DND-41 (cell line): ENCODE measurements at regions not wholly inside any gene's neighbourhood (a gene's known extent, or its start where the extent isn't known, plus 50 kb on each side); places are given as distances from the start of the nearest gene placed in this dataset.

Experiments used
- ATAC-seq: fragments of 200-7000 bp; cut with Tn5 transposase; 3 replicates; pipeline ENCODE4 v1.9.1; 2021; ENCODE audit warnings: low read depth; ENCODE audit not compliant: insufficient read depth
- DNase-seq: peaks from one replicate; pipeline ENCODE4 v3.0.0-alpha.2; 2020
- H2AFZ ChIP-seq: 2 replicates; pipeline ENCODE4 v1.6.0; 2012; ENCODE audit warnings: low read depth, low read length
- H3K27ac ChIP-seq: 2 replicates; pipeline ENCODE4 v1.5.1; 2012; ENCODE audit warnings: low read length, inconsistent platforms
- H3K27me3 ChIP-seq: fragments of 200-600 bp; sonication (generic); 2 replicates; pipeline ENCODE4 v1.6.0; 2012; ENCODE audit warnings: low read length, mild to moderate bottlenecking, inconsistent platforms; ENCODE audit not compliant: insufficient read depth, poor library complexity
- H3K36me3 ChIP-seq: 2 replicates; pipeline ENCODE4 v1.5.1; 2012; ENCODE audit warnings: low read length, inconsistent platforms; ENCODE audit not compliant: insufficient read depth
- H3K4me1 ChIP-seq: 2 replicates; pipeline ENCODE4 v1.5.1; 2012; ENCODE audit warnings: mild to moderate bottlenecking, low read length; ENCODE audit not compliant: insufficient read depth
- H3K4me2 ChIP-seq: 2 replicates; pipeline ENCODE4 v1.6.0; 2012; ENCODE audit warnings: mild to moderate bottlenecking, moderate library complexity, low read length, inconsistent platforms; ENCODE audit not compliant: insufficient read depth
- H3K4me3 ChIP-seq, 2 experiments: fragments of 200-600 bp in 1 of 2; shearing (Covaris generic) in 1 of 2; 2 replicates each; pipeline ENCODE4 v1.5.1; 2012 to 2016; ENCODE audit warnings: inconsistent platforms in 2 of 2, low read length in 2 of 2, mild to moderate bottlenecking in 2 of 2, low read depth in 1 of 2, moderate library complexity in 1 of 2
- H3K79me2 ChIP-seq: 2 replicates; pipeline ENCODE4 v1.6.0; 2012; ENCODE audit warnings: low read length, inconsistent platforms; ENCODE audit not compliant: insufficient read depth
- H3K9ac ChIP-seq: 2 replicates; pipeline ENCODE4 v1.6.0; 2012; ENCODE audit warnings: low read depth, mild to moderate bottlenecking, inconsistent platforms, low read length, moderate library complexity
- H3K9me3 ChIP-seq: 2 replicates; pipeline ENCODE4 v1.5.1; 2012; ENCODE audit warnings: low read length, moderate library complexity, mild to moderate bottlenecking, inconsistent platforms; ENCODE audit not compliant: insufficient read depth, severe bottlenecking
- H4K20me1 ChIP-seq: 2 replicates; pipeline ENCODE4 v1.6.0; 2012; ENCODE audit warnings: low read length; ENCODE audit not compliant: insufficient read depth
- EZH2 ChIP-seq: IDR thresholded peaks from 3 replicates; pipeline ENCODE4 v1.6.1; 2012; ENCODE audit warnings: borderline replicate concordance, low read depth, mild to moderate bottlenecking, moderate library complexity, low read length, inconsistent platforms; ENCODE audit not compliant: severe bottlenecking
- TF ChIP-seq, protein P1 (sequence below): IDR thresholded peaks from 2 replicates; pipeline ENCODE4 v1.5.1; 2012; ENCODE audit warnings: borderline replicate concordance, low read length, moderate library complexity, mild to moderate bottlenecking; ENCODE audit not compliant: poor library complexity, severe bottlenecking; ENCODE audit errors: extremely low read depth

DNA sequence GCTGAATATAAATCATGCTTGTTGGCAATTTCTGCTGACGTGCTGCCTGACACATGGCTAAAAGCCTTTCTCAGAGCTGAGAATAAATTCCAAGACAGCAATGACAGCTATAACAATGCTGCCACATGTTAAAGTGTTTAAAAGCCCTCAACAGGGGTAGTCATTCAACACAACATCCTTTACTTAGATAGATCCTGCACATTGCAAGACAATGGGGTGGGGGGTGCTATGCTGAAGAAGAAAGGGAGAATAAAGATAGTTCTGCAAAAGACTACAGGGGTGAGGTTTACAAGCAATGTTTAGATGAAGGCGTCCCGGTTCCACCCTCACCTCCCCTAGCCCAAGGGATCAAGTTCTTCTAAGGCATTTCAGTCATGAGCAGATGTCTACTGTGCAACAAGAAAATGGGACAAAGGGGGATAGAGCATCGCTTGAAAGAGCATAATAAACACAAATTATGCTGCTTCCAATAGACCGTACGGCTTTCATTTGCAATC is 291.0 kb upstream of the ACVR2A start:
- TF ChIP-seq EZH2: no peak
- TF ChIP-seq, protein P1, sequence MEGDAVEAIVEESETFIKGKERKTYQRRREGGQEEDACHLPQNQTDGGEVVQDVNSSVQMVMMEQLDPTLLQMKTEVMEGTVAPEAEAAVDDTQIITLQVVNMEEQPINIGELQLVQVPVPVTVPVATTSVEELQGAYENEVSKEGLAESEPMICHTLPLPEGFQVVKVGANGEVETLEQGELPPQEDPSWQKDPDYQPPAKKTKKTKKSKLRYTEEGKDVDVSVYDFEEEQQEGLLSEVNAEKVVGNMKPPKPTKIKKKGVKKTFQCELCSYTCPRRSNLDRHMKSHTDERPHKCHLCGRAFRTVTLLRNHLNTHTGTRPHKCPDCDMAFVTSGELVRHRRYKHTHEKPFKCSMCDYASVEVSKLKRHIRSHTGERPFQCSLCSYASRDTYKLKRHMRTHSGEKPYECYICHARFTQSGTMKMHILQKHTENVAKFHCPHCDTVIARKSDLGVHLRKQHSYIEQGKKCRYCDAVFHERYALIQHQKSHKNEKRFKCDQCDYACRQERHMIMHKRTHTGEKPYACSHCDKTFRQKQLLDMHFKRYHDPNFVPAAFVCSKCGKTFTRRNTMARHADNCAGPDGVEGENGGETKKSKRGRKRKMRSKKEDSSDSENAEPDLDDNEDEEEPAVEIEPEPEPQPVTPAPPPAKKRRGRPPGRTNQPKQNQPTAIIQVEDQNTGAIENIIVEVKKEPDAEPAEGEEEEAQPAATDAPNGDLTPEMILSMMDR: no peak
- H3K4me2 ChIP-seq: no peak overlapping the region
- H3K9ac ChIP-seq: no peak overlapping the region
- H3K79me2 ChIP-seq: no peaks in the 10 kb centered on the region
- H3K4me3 ChIP-seq: no peak overlapping the region
- no peak for DNase-seq
- no peaks in the 10 kb centered on the region for H4K20me1 ChIP-seq
- no peak for ATAC-seq
- H3K9me3 ChIP-seq: no peaks in the 10 kb centered on the region
- no peak overlapping the region for H2AFZ ChIP-seq
- H3K27me3 ChIP-seq: no peaks in the 10 kb centered on the region
- H3K4me1 ChIP-seq: peaks cover 3% of the 10 kb centered on the region; the same call in 1 of the 2 replicates
- H3K36me3 ChIP-seq: no peaks in the 10 kb centered on the region
- H3K27ac ChIP-seq: no peak overlapping the region

DNA sequence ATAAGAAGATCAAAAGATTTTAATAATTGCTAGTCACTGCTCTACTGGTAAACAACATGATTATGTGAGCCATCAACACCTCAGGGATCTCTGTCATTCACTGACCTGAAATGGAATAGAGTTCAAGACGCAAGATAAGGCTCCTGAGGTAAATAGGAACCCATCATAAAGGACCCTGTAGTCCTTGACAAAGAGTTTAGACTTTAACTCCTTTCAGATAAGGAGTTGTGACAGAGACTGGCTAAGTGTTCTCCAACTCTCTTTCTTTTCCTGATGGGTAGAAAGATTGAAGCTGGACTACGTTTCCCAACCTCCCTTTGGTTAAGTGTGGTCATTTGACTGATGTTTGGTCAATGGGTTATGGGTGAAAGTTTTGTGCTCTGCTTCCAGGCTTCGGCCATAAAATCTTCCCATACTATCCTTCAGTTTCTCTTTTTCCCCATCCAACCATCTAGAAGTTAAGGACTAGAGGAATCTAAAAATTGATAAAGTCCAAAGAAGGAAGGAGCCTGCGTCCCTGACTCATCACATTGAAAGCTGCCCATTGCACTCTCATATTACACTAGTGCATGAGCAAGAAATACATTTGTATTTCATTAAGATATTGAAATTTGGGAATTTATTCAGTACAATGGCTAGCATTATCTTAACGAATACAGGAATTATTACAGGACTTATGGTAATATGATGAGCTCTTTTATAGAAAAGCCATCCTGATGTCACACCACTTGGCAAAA is 293.7 kb upstream of the ACVR2A start:
- H3K9me3 ChIP-seq: no peaks in the 10 kb centered on the region
- no peaks in the 10 kb centered on the region for H3K36me3 ChIP-seq
- peaks cover 11% of the 10 kb centered on the region for H3K4me1 ChIP-seq
- no peak overlapping the region for H2AFZ ChIP-seq
- no peaks in the 10 kb centered on the region for H3K27me3 ChIP-seq
- H3K27ac ChIP-seq: no peak overlapping the region
- no peaks in the 10 kb centered on the region for H3K79me2 ChIP-seq
- ATAC-seq: no peak
- H3K9ac ChIP-seq: no peak overlapping the region
- DNase-seq: no peak
- TF ChIP-seq, protein P1: no peak
- TF ChIP-seq EZH2: no peak
- no peaks in the 10 kb centered on the region for H4K20me1 ChIP-seq
- no peak overlapping the region for H3K4me3 ChIP-seq
- no peak overlapping the region for H3K4me2 ChIP-seq

DNA sequence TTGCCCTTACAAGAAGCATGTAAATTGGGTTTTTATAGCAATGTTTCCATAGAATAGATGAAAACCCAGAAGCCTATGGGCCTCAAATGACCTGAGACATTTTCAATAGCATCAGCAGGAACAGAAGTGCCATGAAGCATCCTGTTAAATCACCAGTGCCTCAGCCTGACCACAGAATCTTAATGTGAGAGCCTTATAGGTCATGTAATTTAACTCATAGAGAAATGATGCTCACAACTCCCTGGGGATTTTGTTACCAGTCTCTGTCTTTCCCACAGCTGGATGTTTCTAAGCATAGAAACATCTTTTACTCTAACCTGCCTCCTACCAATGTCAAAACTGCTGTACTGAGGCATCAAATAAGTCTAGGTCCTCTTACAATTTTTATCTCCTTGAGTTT is 295.8 kb upstream of the ACVR2A start:
- Histone ChIP-seq H4K20me1 (no peaks in the 10 kb centered on the region), H3K27me3 (no peaks in the 10 kb centered on the region), H3K79me2 (no peaks in the 10 kb centered on the region), H3K27ac (no peak overlapping the region), H2AFZ (no peak overlapping the region), H3K9me3 (peaks cover 3% of the 10 kb centered on the region), H3K4me1 (peaks cover 24% of the 10 kb centered on the region), H3K9ac (no peak overlapping the region), H3K4me3 (no peak overlapping the region), H3K36me3 (no peaks in the 10 kb centered on the region), H3K4me2 (no peak overlapping the region)
- no peak for DNase-seq
- TF ChIP-seq EZH2: no peak
- TF ChIP-seq, protein P1: no peak
- ATAC-seq: peak; percentile 63
